DMS53 (cell line): ENCODE measurements at regions not wholly inside any gene's neighbourhood (a gene's known extent, or its start where the extent isn't known, plus 50 kb on each side); places are given as distances from the start of the nearest gene placed in this dataset.
"Not testable (repeated sequence)": the region's sequence is repeated elsewhere in the genome, so short reads cannot be mapped to it uniquely, and the experiment has no call there.

ENCODE experiments used
- DNase-seq: peaks from one replicate; lab custom pipeline; 2025; lab: John Stamatoyannopoulos, UW

- DNase-seq: peak; percentile 82
Measured at GRCh38 chr7:114083166-114084001, 164.6 kb upstream of the PPP1R3A start.

GRCh38 chr7:114082642-114083165, 163.9 kb upstream of the PPP1R3A start:
- DNase-seq: peak; percentile 82

GRCh38 chr7:114081606-114082425, 163.0 kb upstream of the PPP1R3A start:
- DNase-seq: peak; percentile 85

GRCh38 chr7:114077158-114077524, 158.3 kb upstream of the PPP1R3A start:
- DNase-seq: not testable (repeated sequence)

- not testable (repeated sequence) for DNase-seq
Measured at GRCh38 chr7:114076392-114077157, 157.8 kb upstream of the PPP1R3A start.

- DNase-seq: peak; percentile 26
Measured at GRCh38 chr7:114073701-114074100, 154.9 kb upstream of the PPP1R3A start.

GRCh38 chr7:114070246-114070645, 151.4 kb upstream of the PPP1R3A start:
- DNase-seq: no peak

- no peak for DNase-seq
Measured at GRCh38 chr7:114062810-114063209, 144.0 kb upstream of the PPP1R3A start.

GRCh38 chr7:114051871-114052331, 133.1 kb upstream of the PPP1R3A start:
- DNase-seq: no peak

- DNase-seq: no peak
Measured at GRCh38 chr7:114050571-114050970, 131.8 kb upstream of the PPP1R3A start.

GRCh38 chr7:114048386-114049235, 129.8 kb upstream of the PPP1R3A start:
- DNase-seq: peak; percentile 89

- peak; percentile 59 for DNase-seq
Measured at GRCh38 chr7:114047889-114048288, 129.1 kb upstream of the PPP1R3A start.

- DNase-seq: no peak
Measured at GRCh38 chr7:114033475-114033874, 114.7 kb upstream of the PPP1R3A start.

- peak; percentile 87 for DNase-seq
Measured at GRCh38 chr7:114026486-114027089, 107.8 kb upstream of the PPP1R3A start.

- peak; percentile 31 for DNase-seq
Measured at GRCh38 chr7:114021135-114021534, 102.3 kb upstream of the PPP1R3A start.

GRCh38 chr7:114008696-114009095, 89.9 kb upstream of the PPP1R3A start:
- DNase-seq: peak; percentile 42

- no peak for DNase-seq
Measured at GRCh38 chr7:114007386-114007785, 88.6 kb upstream of the PPP1R3A start.

GRCh38 chr7:113998934-113999333, 80.1 kb upstream of the PPP1R3A start:
- DNase-seq: no peak

GRCh38 chr7:113996405-113996804, 77.6 kb upstream of the PPP1R3A start:
- DNase-seq: peak; percentile 17

- no peak for DNase-seq
Measured at GRCh38 chr7:113986216-113986615, 67.4 kb upstream of the PPP1R3A start.

GRCh38 chr7:113976508-113976907, 57.7 kb upstream of the PPP1R3A start:
- DNase-seq: no peak
